CD14-positive monocyte (primary cell): ENCODE measurements at regions not wholly inside any gene's neighbourhood (a gene's known extent, or its start where the extent isn't known, plus 50 kb on each side); places are given as distances from the start of the nearest gene placed in this dataset.

Experiments used
- DNase-seq, 3 donors: peaks; one replicate each; pipeline ENCODE4 v3.0.0-alpha.2; 2011 to 2022
- H2AFZ ChIP-seq: 2 replicates; pipeline ENCODE4 v1.6.0; 2012; ENCODE audit warnings: mild to moderate bottlenecking, low read depth, low read length, inconsistent platforms; ENCODE audit not compliant: insufficient read depth, poor library complexity, severe bottlenecking
- H3K27ac ChIP-seq, 2 donors: 1 replicate in 1 of 2; 2 replicates in 1 of 2; pipeline ENCODE4 v1.5.1; 2012 to 2013; ENCODE audit warnings: low read length in 2 of 2, control low read depth in 1 of 2, inconsistent platforms in 1 of 2, low read depth in 1 of 2, mild to moderate bottlenecking in 1 of 2
- H3K27me3 ChIP-seq, 2 donors: one replicate each; pipeline versions ENCODE4 v1.6.0 to v1.6.1; 2011 to 2013; ENCODE audit warnings: low read length in 2 of 2; ENCODE audit not compliant: control insufficient read depth in 2 of 2, insufficient read depth in 2 of 2
- H3K36me3 ChIP-seq, 2 donors: replicated peaks in 1 of 2; 1 replicate in 1 of 2; 2 replicates in 1 of 2; pipeline versions ENCODE4 v1.5.1 to v1.6.1; 2012 to 2013; ENCODE audit warnings: low read length in 2 of 2, control low read depth in 1 of 2, inconsistent platforms in 1 of 2, mild to moderate bottlenecking in 1 of 2; ENCODE audit not compliant: insufficient read depth in 2 of 2, control insufficient read depth in 1 of 2
- H3K4me1 ChIP-seq, 2 donors: 1 replicate in 1 of 2; 2 replicates in 1 of 2; pipeline versions ENCODE4 v1.5.1 to v1.6.1; 2012 to 2013; ENCODE audit warnings: low read length in 2 of 2, control low read depth in 1 of 2, inconsistent platforms in 1 of 2, mild to moderate bottlenecking in 1 of 2, moderate library complexity in 1 of 2; ENCODE audit not compliant: insufficient read depth in 2 of 2, control insufficient read depth in 1 of 2
- H3K4me2 ChIP-seq: replicated peaks from 2 replicates; pipeline ENCODE3; 2012; ENCODE audit warnings: low read length, moderate library complexity, mild to moderate bottlenecking; ENCODE audit not compliant: poor library complexity, severe bottlenecking; ENCODE audit errors: extremely low read depth
- H3K4me3 ChIP-seq, 3 experiments: fragments of 200-600 bp in 1 of 3; sonication (generic) in 1 of 3; replicated peaks in 1 of 3; 1 replicate in 2 of 3; 2 replicates in 1 of 3; pipeline ENCODE4 v1.5.1; 2011 to 2013; ENCODE audit warnings: low read length in 3 of 3, mild to moderate bottlenecking in 3 of 3, control low read depth in 2 of 3, low read depth in 2 of 3, inconsistent platforms in 1 of 3, moderate library complexity in 1 of 3
- H3K79me2 ChIP-seq: 2 replicates; pipeline ENCODE4 v1.6.0; 2012; ENCODE audit warnings: mild to moderate bottlenecking, control low read depth, inconsistent platforms, low read length, moderate library complexity; ENCODE audit not compliant: insufficient read depth
- H3K9ac ChIP-seq: 2 replicates; pipeline ENCODE4 v1.6.0; 2017; ENCODE audit warnings: low read length, mild to moderate bottlenecking; ENCODE audit not compliant: insufficient read depth, poor library complexity, severe bottlenecking
- H3K9me3 ChIP-seq, 2 donors: replicated peaks in 1 of 2; 1 replicate in 1 of 2; 2 replicates in 1 of 2; pipeline versions ENCODE4 v1.5.1 to v1.6.1; 2012 to 2013; ENCODE audit warnings: low read length in 2 of 2, control low read depth in 1 of 2; ENCODE audit not compliant: control insufficient read depth in 1 of 2, insufficient read depth in 1 of 2
- H4K20me1 ChIP-seq: 2 replicates; pipeline ENCODE4 v1.6.0; 2012; ENCODE audit warnings: mild to moderate bottlenecking, low read length, control low read depth, moderate library complexity; ENCODE audit not compliant: insufficient read depth
- H3K27ac Mint-ChIP-seq, 7 donors: one replicate each; pipeline ENCODE4 v1.8.0; 2020; ENCODE audit warnings: mild to moderate bottlenecking in 7 of 7, mixed read lengths in 7 of 7, moderate library complexity in 6 of 7, inconsistent platforms in 2 of 7
- H3K27me3 Mint-ChIP-seq, 3 donors: one replicate each; pipeline ENCODE4 v1.8.0; 2021 to 2022; ENCODE audit warnings: low read depth in 3 of 3, mild to moderate bottlenecking in 3 of 3, mixed read lengths in 3 of 3, moderate library complexity in 3 of 3, inconsistent platforms in 1 of 3
- H3K36me3 Mint-ChIP-seq, 2 donors: one replicate each; pipeline ENCODE4 v1.8.0; 2020; ENCODE audit warnings: mixed read lengths in 2 of 2, inconsistent platforms in 1 of 2, mild to moderate bottlenecking in 1 of 2
- H3K4me1 Mint-ChIP-seq: one replicate; pipeline ENCODE4 v1.8.0; 2020; ENCODE audit warnings: mild to moderate bottlenecking, mixed read lengths
- H3K4me3 Mint-ChIP-seq, 2 donors: one replicate each; pipeline ENCODE4 v1.8.0; 2020; ENCODE audit warnings: mild to moderate bottlenecking in 2 of 2, mixed read lengths in 2 of 2, moderate library complexity in 1 of 2
- H3K9me3 Mint-ChIP-seq, 7 donors: one replicate each; pipeline ENCODE4 v1.8.0; 2020 to 2022; ENCODE audit warnings: mixed read lengths in 7 of 7, mild to moderate bottlenecking in 6 of 7, moderate library complexity in 6 of 7, inconsistent platforms in 2 of 7
- WGBS: methylation state at CpG from one replicate; pipeline ENCODE4 v1.1.5; 2013; ENCODE audit warnings: missing lambda C conversion rate; ENCODE audit not compliant: insufficient coverage; 5-methylcytosine and 5-hydroxymethylcytosine counted together
- intact Hi-C, 2 donors: fragments of 100-400 bp; cut with micrococcal nuclease; formaldehyde crosslinking; loops; one replicate each; pipeline versions ENCODE4 v1.15.0 to v1.15.1; 2023
- TF ChIP-seq, protein P1 (sequence below): fragments of 200-600 bp; IDR thresholded peaks from one replicate; pipeline ENCODE4 v1.8.0; 2022; ENCODE audit warnings: antibody characterized with exemption, mild to moderate bottlenecking

DNA sequence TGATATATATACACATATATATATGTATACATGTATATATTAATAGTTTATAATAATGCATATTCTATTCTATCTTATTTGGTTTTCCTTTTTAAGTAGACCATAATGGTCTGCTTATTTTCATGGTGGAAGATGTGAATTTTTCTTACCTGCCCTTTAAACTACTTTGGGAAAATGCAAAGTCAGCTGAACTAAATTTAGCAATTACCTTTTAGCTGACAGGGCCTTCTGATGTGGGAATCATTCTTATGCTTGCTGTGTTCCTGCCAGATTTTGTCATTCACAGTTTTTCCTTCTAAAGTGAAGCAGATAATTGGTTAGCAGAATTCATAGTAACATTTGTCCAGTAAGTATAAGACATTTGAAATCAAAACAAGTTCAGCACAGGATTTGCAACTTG lies 63.2 kb upstream of the SAMSN1 start:
- intact Hi-C loops: no loop called here
- no peaks in the 10 kb centered on the region for H3K36me3 Mint-ChIP-seq
- no peak overlapping the region for H3K27ac Mint-ChIP-seq

DNA sequence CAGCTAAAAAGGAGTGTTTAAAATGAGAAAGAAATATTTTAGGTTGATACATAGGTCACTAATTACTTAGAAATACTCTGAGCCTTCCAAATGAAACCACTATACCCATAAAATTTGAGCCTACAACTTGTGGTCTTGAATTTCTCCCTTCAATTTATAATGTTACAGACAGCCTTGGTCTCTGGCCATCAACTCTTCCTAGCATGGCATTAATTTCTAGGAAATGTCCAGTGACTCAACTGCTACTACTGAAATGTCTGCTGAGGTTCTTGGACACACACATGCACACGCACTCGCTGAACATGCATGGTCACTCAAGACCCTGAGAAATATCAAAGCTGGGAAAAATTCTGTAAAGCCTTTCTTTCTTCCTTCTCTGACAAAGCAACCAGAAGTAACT lies 61.1 kb upstream of the SAMSN1 start:
- peaks cover 5 to 7% of the 10 kb centered on the region in 2 donors for H3K9me3 ChIP-seq
- H3K79me2 ChIP-seq: no peaks in the 10 kb centered on the region
- 100% methylated on average over 2 of the region's 2 CpGs for WGBS
- H3K9ac ChIP-seq: no peak overlapping the region
- no peak overlapping the region for H3K4me2 ChIP-seq
- intact Hi-C loops: no loop called here
- no peaks in the 10 kb centered on the region for H3K36me3 Mint-ChIP-seq
- H3K27ac Mint-ChIP-seq: no peak overlapping the region
- peaks cover 12% of the 10 kb centered on the region for H3K4me1 Mint-ChIP-seq
- no peaks in the 10 kb centered on the region for H3K27me3 ChIP-seq
- H2AFZ ChIP-seq: no peak overlapping the region
- H3K36me3 ChIP-seq: no peaks in the 10 kb centered on the region
- DNase-seq: no peak
- H3K4me1 ChIP-seq: peaks cover 8 to 10% of the 10 kb centered on the region in 2 donors
- no peaks in the 10 kb centered on the region for H4K20me1 ChIP-seq
- H3K4me3 ChIP-seq: no peak overlapping the region
- TF ChIP-seq, protein P1, sequence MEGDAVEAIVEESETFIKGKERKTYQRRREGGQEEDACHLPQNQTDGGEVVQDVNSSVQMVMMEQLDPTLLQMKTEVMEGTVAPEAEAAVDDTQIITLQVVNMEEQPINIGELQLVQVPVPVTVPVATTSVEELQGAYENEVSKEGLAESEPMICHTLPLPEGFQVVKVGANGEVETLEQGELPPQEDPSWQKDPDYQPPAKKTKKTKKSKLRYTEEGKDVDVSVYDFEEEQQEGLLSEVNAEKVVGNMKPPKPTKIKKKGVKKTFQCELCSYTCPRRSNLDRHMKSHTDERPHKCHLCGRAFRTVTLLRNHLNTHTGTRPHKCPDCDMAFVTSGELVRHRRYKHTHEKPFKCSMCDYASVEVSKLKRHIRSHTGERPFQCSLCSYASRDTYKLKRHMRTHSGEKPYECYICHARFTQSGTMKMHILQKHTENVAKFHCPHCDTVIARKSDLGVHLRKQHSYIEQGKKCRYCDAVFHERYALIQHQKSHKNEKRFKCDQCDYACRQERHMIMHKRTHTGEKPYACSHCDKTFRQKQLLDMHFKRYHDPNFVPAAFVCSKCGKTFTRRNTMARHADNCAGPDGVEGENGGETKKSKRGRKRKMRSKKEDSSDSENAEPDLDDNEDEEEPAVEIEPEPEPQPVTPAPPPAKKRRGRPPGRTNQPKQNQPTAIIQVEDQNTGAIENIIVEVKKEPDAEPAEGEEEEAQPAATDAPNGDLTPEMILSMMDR: no peak
- no peak overlapping the region for H3K27ac ChIP-seq
- H3K27me3 Mint-ChIP-seq: no peaks in the 10 kb centered on the region
- H3K9me3 Mint-ChIP-seq: peaks cover 0 to 8% (median 4%) of the 10 kb centered on the region in 7 donors
- no peak overlapping the region for H3K4me3 Mint-ChIP-seq

More for the DNA sequence above, 63.2 kb upstream of the SAMSN1 start:
- Histone ChIP-seq H3K9me3 (peaks cover 5 to 7% of the 10 kb centered on the region in 2 donors), H3K27ac (no peak overlapping the region), H4K20me1 (no peaks in the 10 kb centered on the region), H3K9ac (no peak overlapping the region), H2AFZ (no peak overlapping the region), H3K27me3 (no peaks in the 10 kb centered on the region), H3K4me1 (no peaks in the 10 kb centered on the region), H3K79me2 (no peaks in the 10 kb centered on the region), H3K4me2 (no peak overlapping the region), H3K36me3 (no peaks in the 10 kb centered on the region), H3K4me3 (no peak overlapping the region)
- peaks cover 0 to 8% (median 4%) of the 10 kb centered on the region in 7 donors for H3K9me3 Mint-ChIP-seq
- TF ChIP-seq, protein P1: no peak
- H3K4me1 Mint-ChIP-seq: no peaks in the 10 kb centered on the region
- H3K4me3 Mint-ChIP-seq: no peak overlapping the region
- H3K27me3 Mint-ChIP-seq: no peaks in the 10 kb centered on the region
- no peak for DNase-seq
